Smooth muscle cell (in vitro differentiated cells): ENCODE measurements at regions not wholly inside any gene's neighbourhood (a gene's known extent, or its start where the extent isn't known, plus 50 kb on each side); places are given as distances from the start of the nearest gene placed in this dataset.
A peak's percentile ranks its signal among the peaks of the same experiment; 100 is the strongest.
"Not testable (repeated sequence)": the region's sequence is repeated elsewhere in the genome, so short reads cannot be mapped to it uniquely, and the experiment has no call there.

ENCODE experiments used
- DNase-seq: peaks from one replicate; lab custom pipeline; 2025; ENCODE audit not compliant: unreplicated experiment; lab: John Stamatoyannopoulos, UW
- H2AFZ ChIP-seq: fragments of 200-600 bp; sonication (generic); 2 replicates; pipeline ENCODE4 v1.6.0; 2016; ENCODE audit warnings: antibody characterized with exemption, low read depth, mild to moderate bottlenecking
- H3F3A ChIP-seq: fragments of 200-600 bp; sonication (generic); 2 replicates; pipeline ENCODE4 v1.6.0; 2017; ENCODE audit warnings: antibody characterized with exemption, low read depth
- H3K27ac ChIP-seq: fragments of 200-600 bp; sonication (generic); 2 replicates; pipeline ENCODE4 v1.5.1; 2016; ENCODE audit warnings: low read depth, mild to moderate bottlenecking
- H3K27me3 ChIP-seq: fragments of 200-600 bp; sonication (generic); 2 replicates; pipeline ENCODE4 v1.6.1; 2016; ENCODE audit warnings: low read depth, mild to moderate bottlenecking
- H3K36me3 ChIP-seq: fragments of 200-600 bp; sonication (generic); 2 replicates; pipeline ENCODE4 v1.5.1; 2016; ENCODE audit warnings: low read depth
- H3K4me1 ChIP-seq: fragments of 200-600 bp; sonication (generic); 2 replicates; pipeline ENCODE4 v1.5.1; 2016; ENCODE audit warnings: low read depth
- H3K4me2 ChIP-seq: fragments of 200-600 bp; sonication (generic); 2 replicates; pipeline ENCODE4 v1.6.0; 2016; ENCODE audit warnings: mild to moderate bottlenecking
- H3K4me3 ChIP-seq: fragments of 200-600 bp; sonication (generic); 2 replicates; pipeline ENCODE4 v1.5.1; 2016; ENCODE audit warnings: mild to moderate bottlenecking
- H3K79me2 ChIP-seq: fragments of 200-600 bp; sonication (generic); 2 replicates; pipeline ENCODE4 v1.6.0; 2016; ENCODE audit warnings: low read depth, mild to moderate bottlenecking
- H3K9ac ChIP-seq: fragments of 200-600 bp; sonication (generic); 2 replicates; pipeline ENCODE4 v1.6.0; 2016; ENCODE audit warnings: low read depth
- H3K9me3 ChIP-seq: fragments of 200-600 bp; sonication (generic); replicated peaks from 2 replicates; pipeline ENCODE4 v1.5.1; 2016; ENCODE audit warnings: low read depth
- H4K20me1 ChIP-seq: fragments of 200-600 bp; sonication (generic); 2 replicates; pipeline ENCODE4 v1.6.0; 2016; ENCODE audit warnings: low read depth
- CTCF ChIP-seq: fragments of 200-600 bp; sonication (generic); IDR thresholded peaks from 2 replicates; pipeline ENCODE4 v1.5.1; 2017; ENCODE audit warnings: borderline replicate concordance, mild to moderate bottlenecking, antibody characterized with exemption; ENCODE audit not compliant: insufficient read depth, poor library complexity, severe bottlenecking
- WGBS: methylation state at CpG from one replicate; pipeline ENCODE4 v1.1.7; 2016; ENCODE audit warnings: low lambda C conversion rate; 5-methylcytosine and 5-hydroxymethylcytosine counted together

GRCh38 chr3:80734920-80735319 is 967.1 kb upstream of the ROBO1 start:
- H3K4me1 ChIP-seq: no peaks in the 10 kb centered on the region
- no peak for TF ChIP-seq CTCF
- no peaks in the 10 kb centered on the region for H3K36me3 ChIP-seq
- no peak overlapping the region for H3K27ac ChIP-seq
- no peak overlapping the region for H3K4me3 ChIP-seq
- no peak overlapping the region for H2AFZ ChIP-seq
- no peaks in the 10 kb centered on the region for H3K27me3 ChIP-seq
- no peak for DNase-seq
- no peak overlapping the region for H3K4me2 ChIP-seq
- no peaks in the 10 kb centered on the region for H3K79me2 ChIP-seq
- H4K20me1 ChIP-seq: no peaks in the 10 kb centered on the region
- no peak overlapping the region for H3K9ac ChIP-seq
- no peaks in the 10 kb centered on the region for H3F3A ChIP-seq
- 91% methylated on average over 2 of the region's 2 CpGs for WGBS
- H3K9me3 ChIP-seq: no peaks in the 10 kb centered on the region

- Histone ChIP-seq H3K27ac (peak overlapping the region; percentile 55), H4K20me1 (no peaks in the 10 kb centered on the region), H3K4me3 (no peak overlapping the region), H3K36me3 (no peaks in the 10 kb centered on the region), H3K9ac (no peak overlapping the region), H3K9me3 (no peaks in the 10 kb centered on the region), H3K27me3 (no peaks in the 10 kb centered on the region), H2AFZ (no peak overlapping the region), H3K4me1 (no peaks in the 10 kb centered on the region), H3K4me2 (no peak overlapping the region), H3K79me2 (no peaks in the 10 kb centered on the region), H3F3A (no peaks in the 10 kb centered on the region)
- 95% methylated on average over 1 of the region's 1 CpG for WGBS
- TF ChIP-seq CTCF: no peak
- no peak for DNase-seq
Measured at GRCh38 chr3:80734483-80734882, 966.7 kb upstream of the ROBO1 start.

GRCh38 chr3:80733522-80734176 is 965.9 kb upstream of the ROBO1 start:
- H3K9me3 ChIP-seq: no peaks in the 10 kb centered on the region
- WGBS: 46% methylated on average over 5 of the region's 5 CpGs
- H3K4me1 ChIP-seq: no peaks in the 10 kb centered on the region
- H3K4me3 ChIP-seq: peak overlapping the region; percentile 6
- H3K27ac ChIP-seq: peak overlapping the region; percentile 55
- H3K79me2 ChIP-seq: no peaks in the 10 kb centered on the region
- peak overlapping the region; percentile 56 for H3K4me2 ChIP-seq
- H3K9ac ChIP-seq: no peak overlapping the region
- H3K36me3 ChIP-seq: no peaks in the 10 kb centered on the region
- H4K20me1 ChIP-seq: no peaks in the 10 kb centered on the region
- H3K27me3 ChIP-seq: no peaks in the 10 kb centered on the region
- DNase-seq: no peak
- no peaks in the 10 kb centered on the region for H3F3A ChIP-seq
- no peak for TF ChIP-seq CTCF
- peak overlapping the region; percentile 3 for H2AFZ ChIP-seq

- not testable (repeated sequence) for H3K79me2 ChIP-seq, H3K4me2 ChIP-seq, H3K36me3 ChIP-seq, H3F3A ChIP-seq, H3K4me3 ChIP-seq, H3K9ac ChIP-seq, H3K4me1 ChIP-seq, H4K20me1 ChIP-seq, H2AFZ ChIP-seq, DNase-seq, H3K27ac ChIP-seq, H3K9me3 ChIP-seq, H3K27me3 ChIP-seq
- 89% methylated on average over 3 of the region's 3 CpGs for WGBS
Measured at GRCh38 chr3:80727561-80727960, 959.8 kb upstream of the ROBO1 start.

GRCh38 chr3:80709597-80710322 is 942.0 kb upstream of the ROBO1 start:
- H3K36me3 ChIP-seq, H3K9me3 ChIP-seq, DNase-seq, H3F3A ChIP-seq, H3K4me3 ChIP-seq, H3K4me1 ChIP-seq, H3K27me3 ChIP-seq, H3K4me2 ChIP-seq, H3K79me2 ChIP-seq, H3K9ac ChIP-seq, H4K20me1 ChIP-seq, H3K27ac ChIP-seq, H2AFZ ChIP-seq: not testable (repeated sequence)
- 89% methylated on average over 5 of the region's 5 CpGs for WGBS
